Sciatic nerve (tissue), 2 donors: ENCODE measurements at regions not wholly inside any gene's neighbourhood (a gene's known extent, or its start where the extent isn't known, plus 50 kb on each side); places are given as distances from the start of the nearest gene placed in this dataset.
"Not testable (repeated sequence)": the region's sequence is repeated elsewhere in the genome, so short reads cannot be mapped to it uniquely, and the experiment has no call there.

ENCODE experiments used
- ATAC-seq: fragments of 200-7000 bp; cut with Tn5 transposase; one replicate; pipeline ENCODE4 v1.9.1; 2020; ENCODE audit warnings: mild to moderate bottlenecking, moderate library complexity
- DNase-seq: peaks from one replicate; pipeline ENCODE4 v3.0.0-alpha.2; 2020; ENCODE audit warnings: low spot score
- intact Hi-C: fragments of 100-400 bp; cut with DNase I; formaldehyde crosslinking; loops from one replicate; pipeline ENCODE4 v1.14.2; 2022
- donor health status: DM: no; HTN: no; CAD: no.
- donor health status: DM: no; HTN: no; CAD: no.

DNA sequence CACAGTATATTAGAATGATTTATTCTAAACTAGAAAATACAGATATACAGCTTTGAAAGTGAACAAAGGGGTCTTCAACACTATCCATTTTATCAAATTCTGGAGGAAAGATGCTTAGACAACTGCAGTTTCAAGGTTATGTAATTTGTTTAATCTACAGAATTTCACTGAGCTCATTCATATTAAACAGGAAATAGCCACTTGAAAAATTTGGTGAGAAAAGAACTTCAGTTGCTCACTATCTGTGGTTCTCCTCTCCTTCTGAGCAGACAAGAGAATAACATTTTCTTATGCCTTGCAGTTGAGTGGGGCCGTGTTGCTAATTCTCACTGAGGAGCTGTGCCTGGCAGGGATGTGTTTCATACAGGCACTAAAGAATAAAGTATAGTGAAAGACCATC, 1428.2 kb downstream of the CDH12 start:
- DNase-seq (no peak), ATAC-seq (no peak)

DNA sequence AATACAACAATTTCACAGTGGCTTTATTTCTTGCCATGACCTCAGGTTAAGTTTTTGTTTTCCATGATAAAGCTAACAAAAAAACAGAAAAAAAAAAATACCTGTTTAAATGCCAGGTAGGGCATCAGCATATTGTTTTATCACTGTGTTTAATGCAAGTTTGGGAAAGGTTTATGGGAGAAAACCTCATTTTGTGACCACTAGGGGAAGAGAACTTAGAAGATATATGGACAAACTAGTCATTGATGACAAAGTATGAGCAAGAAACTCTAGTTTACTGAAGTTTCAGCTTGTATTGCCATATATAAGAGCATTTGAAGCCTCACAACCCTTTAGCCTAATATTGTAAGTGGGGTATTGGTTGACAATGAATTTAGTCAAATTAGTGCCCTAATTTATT, 1431.4 kb upstream of the CDH18 start:
- intact Hi-C loops: no loop called here
- DNase-seq (no peak), ATAC-seq (no peak)

More for the DNA sequence above, 1428.2 kb downstream of the CDH12 start:
- intact Hi-C loops: no loop called here

DNA sequence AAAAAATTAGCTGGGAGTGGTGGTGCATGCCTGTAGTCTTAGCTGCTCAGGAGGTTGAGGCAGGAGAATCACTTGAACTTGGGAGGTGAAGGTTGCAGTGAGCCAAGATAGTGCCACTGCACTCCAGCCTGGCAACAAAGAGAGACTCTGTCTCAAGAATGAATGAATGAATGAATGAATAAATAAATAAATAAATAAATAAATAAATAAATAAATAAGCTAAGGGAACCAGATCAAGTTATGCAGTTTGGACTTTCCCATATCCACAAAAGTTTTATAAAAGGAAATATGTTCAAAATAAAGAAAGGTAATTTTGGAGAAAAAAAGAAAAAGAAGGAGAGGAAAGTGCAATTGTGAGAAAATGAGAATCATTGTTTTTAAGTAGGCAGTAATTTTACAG, 1414.1 kb upstream of the CDH18 start:
- DNase-seq, intact Hi-C loops, ATAC-seq: not testable (repeated sequence)

DNA sequence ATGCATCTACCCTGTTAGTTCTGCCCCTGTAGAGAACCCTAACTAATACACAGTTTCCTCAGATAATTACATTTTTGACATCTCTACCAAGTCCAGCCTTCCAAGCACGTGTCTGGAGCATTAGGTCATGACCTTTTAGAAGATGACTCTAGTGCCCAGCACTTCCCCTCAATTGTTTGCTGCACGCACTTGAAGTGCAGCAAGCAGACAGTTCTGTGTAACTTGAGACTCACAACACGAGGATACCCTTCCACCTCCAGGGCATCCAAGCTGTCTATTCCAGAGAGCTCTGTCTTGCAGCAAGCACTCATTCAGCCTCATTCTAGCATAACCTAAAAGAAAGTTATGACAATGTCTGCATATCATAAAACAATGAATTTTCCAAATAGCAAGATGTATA, 1410.5 kb upstream of the CDH18 start:
- DNase-seq (no peak), ATAC-seq (no peak)
- intact Hi-C loops: no loop called here

DNA sequence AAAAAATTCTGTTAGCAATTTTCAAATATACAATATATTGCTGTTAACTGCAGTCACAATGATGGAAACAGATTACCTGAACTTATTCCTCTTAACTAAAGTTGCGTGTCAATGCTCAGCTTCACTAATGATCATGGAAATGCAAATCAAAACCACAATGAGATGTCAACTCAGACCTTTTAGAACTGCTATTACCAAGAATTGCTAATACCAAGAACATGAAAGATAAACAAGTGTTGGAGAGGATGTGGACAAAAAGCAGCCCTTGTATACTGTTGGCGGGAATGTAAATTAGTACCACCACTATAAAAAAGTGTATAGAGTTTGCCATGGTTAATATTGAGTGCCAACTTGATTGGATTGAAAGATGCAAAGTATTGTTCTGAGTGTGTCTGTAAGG, 1409.7 kb upstream of the CDH18 start:
- intact Hi-C loops: no loop called here
- ATAC-seq: no peak
- DNase-seq: no peak

DNA sequence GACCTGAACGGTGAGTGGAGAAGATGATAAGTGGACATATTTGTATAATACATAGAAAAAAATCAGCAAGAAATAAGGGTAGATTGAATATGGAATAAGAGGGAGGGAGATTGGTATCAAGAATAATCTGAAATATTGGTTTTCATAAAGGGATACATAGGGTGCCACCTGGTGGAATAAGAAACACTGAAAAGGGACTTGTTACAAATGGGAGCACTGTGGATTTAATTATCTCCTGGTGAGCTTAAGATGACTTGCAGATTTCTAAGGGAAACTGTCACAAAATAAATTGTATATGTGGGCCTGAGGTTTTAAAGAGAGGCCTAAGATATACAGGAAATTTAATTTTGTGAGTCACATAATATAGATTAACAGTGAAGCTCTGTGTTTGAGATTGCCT, 1403.5 kb upstream of the CDH18 start:
- ATAC-seq: no peak
- DNase-seq: no peak
- intact Hi-C loops: no loop called here

DNA sequence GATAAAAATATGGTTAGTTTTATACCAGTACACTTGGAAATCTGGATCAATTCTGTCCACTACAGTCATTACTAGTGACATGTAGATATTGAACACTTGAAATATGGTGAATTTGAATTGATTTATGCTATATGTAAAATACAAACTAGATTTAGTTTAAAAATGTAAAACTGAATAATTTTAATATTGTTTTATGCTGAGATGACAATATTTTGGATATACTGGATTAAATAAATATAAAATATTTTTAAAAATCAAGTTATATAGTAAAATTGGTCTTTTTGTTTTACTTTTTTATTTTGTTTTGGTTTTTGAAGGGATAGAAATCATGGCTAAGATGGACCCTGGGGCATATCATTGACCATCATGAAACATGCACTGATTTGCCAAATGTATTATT, 1372.8 kb upstream of the CDH18 start:
- ATAC-seq, intact Hi-C loops, DNase-seq: not testable (repeated sequence)

DNA sequence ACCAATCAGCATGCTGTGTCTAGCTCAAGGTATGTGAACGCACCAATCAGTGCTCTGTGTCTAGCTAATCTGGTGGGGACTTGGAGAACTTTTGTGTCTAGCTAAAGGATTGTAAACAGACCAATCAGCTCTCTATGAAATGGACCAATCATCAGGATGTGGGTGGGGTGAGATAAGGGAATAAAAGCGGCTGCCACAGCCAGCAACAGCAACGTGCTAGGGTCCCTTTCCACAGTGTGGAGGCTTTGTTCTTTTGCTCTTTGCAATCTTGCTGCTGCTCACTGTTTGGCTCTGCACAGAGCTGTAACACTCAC, 1353.9 kb upstream of the CDH18 start:
- DNase-seq, intact Hi-C loops, ATAC-seq: not testable (repeated sequence)

DNA sequence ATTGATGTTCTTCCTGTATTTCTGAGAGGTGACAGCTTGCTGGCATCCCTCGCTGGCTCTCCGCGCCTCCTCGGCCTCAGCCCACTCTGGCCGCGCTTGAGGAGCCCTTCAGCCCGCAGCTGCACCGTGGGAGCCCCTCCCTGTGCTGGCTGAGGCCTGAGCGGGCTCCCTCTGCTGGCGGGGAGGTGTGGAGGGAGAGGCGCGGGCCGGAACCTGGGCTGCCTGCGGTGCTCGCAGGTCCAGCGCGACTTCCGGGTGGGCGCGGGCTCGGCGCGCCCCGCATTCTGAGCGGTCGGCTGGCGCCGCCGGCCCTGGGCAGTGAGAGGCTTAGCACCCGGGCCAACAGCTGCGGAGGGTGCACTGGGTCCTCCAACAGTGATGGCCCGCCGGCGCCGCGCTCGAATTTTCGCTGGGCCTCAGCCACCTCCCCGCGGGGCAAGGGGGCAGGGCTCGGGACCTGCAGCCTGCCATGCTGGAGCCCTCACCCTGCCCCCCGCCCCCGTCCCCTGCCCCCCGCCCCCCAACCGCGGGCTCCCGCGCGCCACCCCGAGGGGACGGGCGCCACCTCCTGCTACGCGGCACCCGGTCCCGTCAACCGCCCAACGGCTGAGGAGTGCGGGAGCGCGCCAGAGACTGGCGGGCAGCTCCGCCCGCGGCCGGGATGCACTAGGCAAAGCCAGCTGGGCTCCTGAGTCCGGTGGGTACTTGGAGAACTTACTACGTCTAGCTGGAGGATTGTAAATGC, 1353.4 kb upstream of the CDH18 start:
- intact Hi-C loops, DNase-seq, ATAC-seq: not testable (repeated sequence)

DNA sequence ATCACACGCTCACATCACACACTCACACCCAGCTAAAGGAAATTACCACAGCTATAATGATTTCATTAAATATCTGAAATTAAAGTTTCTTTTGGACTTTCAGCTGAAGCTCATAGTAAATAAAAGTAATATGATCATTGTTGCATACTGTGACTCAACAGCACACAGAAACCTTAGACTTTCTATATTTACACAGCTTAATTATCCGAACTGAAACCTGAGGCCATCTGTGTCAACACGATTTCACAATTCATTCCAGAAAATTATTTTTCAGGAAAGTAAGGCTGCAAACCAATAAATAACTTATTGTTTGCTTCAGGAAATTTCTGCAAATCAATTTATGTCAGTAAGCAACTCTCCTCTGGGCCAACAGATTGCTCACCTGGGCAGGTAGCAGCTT, 1352.2 kb upstream of the CDH18 start:
- DNase-seq, ATAC-seq, intact Hi-C loops: not testable (repeated sequence)

DNA sequence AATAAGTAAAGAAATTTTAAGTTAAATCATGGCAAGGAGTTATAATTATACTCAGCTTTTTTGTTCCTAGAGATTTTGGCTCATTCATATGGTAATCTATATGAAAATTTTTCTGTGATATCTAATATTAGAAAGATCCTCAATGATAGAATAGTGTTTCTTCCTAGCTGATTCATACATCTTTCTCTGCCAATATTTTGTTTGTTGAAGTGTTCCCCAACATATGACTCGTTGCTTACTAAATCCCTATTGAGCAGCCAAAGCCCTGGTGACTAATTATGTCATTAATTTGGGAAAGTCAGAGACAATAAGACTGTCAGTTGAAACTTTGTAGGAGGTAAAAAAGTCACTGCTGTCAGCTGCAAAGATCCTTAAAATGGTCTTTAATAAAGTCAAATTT, 1348.5 kb upstream of the CDH18 start:
- intact Hi-C loops, DNase-seq, ATAC-seq: not testable (repeated sequence)

DNA sequence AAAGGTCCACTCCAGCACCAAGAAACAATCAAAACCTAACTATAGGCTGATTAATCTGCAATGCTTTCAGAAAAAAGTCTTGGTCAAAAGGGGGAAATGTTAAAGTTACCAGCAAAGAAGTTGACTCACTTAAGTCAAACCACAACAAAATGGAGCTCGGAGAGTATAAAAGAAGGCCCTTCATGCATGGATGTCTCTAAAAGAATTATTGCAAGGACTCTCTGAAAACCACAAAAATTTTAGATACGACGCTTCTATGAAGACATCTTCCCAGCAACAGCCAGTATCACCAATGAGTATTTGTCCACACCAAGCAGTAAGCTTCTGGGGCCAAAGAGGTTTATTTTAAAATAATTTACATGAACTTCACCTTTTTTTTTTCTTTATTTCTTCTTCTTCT, 1327.4 kb upstream of the CDH18 start:
- intact Hi-C loops, DNase-seq, ATAC-seq: not testable (repeated sequence)

DNA sequence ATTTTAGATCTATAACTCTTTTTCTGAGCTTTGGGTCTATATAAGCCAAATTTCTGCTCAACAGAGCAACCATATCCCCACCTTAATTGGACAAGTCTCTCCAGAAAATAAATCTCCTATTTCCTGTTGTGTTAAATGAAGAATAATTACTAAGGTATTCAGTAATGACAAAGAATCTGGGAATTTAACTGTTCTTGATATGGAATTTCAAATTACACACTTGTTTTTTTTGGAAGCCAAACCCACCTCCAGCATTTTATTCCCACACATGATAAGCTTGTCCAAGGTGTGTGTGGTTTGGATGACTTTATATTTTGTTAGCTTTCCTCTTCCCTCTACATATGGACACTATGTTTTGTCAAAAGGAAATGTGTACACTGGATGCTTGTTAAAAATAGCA, 1313.2 kb upstream of the CDH18 start:
- intact Hi-C loops, DNase-seq, ATAC-seq: not testable (repeated sequence)

DNA sequence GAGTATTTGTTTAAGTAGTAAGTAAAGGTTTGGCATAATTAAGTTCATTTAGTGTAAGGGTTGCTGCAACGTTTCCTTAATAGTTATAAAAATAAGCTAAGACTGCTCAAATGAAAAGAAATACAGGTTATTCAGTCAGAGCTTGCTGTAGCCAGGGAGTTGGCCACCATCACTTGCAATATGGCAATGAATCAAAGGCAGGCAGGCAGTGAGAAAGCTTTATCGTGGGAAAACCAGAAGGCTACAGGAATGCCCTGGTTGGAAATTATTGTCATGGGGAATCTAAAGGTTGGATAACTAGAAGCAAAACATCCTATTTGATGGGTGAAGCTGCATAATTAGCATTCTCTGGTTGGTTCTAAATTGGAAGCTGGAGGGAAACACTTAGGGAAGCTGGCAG, 1286.4 kb upstream of the CDH18 start:
- ATAC-seq, intact Hi-C loops, DNase-seq: not testable (repeated sequence)

DNA sequence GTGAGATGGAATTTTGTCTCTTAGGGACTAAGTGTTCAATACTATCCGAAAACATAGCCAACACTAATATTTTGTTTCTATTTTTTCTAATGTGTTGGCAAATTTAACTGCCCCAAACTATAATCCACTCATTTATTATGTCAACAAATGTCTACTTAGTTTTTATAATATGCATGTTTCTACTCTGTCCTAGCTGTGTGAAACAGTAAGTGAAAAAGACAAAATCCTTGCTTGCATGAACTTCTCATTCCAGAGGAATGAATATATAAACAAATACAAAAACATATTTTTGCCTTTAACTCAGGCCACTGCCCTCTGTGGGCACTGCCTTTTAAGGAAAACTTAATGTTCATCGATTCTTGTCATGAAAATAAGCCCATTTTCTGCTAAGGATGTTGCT, 1275.4 kb upstream of the CDH18 start:
- intact Hi-C loops: no loop called here

DNA sequence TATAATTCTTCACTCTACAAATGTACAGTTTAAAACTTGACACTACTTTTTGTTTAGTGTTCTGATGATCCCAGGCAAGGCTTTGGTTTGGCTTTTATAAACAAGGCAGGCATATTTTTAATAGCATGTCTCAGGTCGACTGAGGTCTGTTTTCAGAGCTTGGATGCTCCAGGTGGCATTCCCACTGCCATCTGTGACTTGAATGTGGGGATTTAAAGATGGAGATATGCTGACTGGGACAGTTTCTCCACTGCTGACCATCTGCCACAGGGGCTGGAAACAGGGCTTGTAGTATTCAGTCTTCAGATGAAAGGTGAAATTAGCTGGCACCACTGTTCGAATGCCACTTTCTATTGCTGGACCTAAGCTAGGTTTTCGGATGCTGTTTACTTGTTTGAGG, 1266.2 kb upstream of the CDH18 start:
- ATAC-seq: no peak
- DNase-seq: no peak
- intact Hi-C loops: no loop called here

More for the DNA sequence above, 1275.4 kb upstream of the CDH18 start:
- ATAC-seq (no peak), DNase-seq (no peak)

DNA sequence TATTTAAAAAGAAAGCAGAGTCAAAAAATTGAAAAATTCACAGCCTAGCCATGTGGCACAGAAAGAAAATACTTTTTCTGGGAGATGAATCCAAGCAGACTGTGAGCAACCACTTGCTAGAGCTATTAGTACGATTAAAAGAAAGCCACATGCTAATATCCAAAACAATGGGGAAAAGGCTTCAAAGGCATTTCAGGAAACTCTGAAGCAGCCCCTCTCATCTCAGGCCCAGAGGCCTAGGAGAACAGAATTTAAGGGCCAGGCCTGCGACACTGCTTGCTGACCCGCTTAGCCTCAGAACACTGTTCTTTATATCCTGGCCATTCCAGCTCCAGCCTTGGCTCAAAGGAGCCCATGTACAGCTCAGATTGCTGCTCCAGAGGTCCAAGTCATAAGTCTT, 1257.0 kb upstream of the CDH18 start:
- DNase-seq (no peak), ATAC-seq (no peak)

DNA sequence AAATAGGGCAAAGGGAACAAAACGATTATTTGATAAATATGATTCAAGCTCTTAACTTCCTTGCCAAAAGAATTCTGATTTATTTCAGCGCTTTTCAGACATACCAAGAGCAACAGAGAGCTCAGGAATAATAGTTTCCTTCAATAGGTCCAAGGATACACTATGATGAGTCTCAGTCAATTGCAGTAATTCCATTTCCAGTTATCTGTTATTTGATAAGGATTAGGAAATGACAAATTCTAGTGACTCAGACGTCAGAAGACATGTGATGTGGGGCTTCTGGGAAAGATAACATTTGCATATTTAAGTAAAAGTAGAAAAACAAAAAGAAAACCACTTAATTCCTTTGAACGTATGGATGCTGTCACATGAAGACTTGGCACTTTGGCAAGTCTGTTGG, 1250.8 kb upstream of the CDH18 start:
- intact Hi-C loops: no loop called here
- ATAC-seq: no peak
- no peak for DNase-seq

More for the DNA sequence above, 1257.0 kb upstream of the CDH18 start:
- intact Hi-C loops: no loop called here

DNA sequence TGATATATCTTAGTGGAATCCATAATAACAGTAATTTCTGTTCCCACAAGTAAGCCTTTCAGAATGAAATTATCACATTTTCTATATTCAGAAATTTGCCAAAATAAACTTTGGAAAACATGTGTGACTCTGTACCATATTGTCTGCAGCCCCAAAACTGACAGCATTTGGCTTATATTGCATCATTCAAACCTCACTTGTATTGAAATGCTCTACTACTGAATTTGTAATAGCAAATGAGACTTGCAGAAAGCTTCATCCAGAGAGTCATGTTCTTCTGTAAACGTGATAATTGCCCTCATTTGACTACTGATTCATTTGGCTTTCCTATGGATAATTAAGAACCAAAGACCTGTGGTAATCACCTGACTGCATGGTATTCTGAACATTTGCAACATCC, 1249.5 kb upstream of the CDH18 start:
- intact Hi-C loops: no loop called here
- ATAC-seq: no peak

DNA sequence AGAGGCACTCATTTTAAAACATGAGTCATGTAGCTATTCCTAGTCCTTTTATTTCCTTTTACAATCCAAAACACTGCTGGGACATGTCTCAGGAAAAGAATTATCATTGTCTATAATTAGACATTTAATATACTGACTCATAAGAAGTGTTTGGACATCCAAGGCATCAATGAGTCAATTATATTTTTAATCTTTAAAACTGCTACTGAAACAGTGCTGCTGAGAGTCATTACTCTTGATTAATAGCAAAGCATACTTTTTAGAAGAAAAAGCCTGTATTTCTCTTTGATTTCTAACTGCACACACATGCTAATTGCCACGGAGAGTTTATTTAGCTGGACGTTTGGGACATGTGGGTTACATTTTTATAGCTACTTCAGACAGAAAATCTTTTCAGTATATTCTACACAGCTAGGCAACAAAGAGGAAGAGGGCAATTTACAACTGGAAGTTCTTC, 1249.0 kb upstream of the CDH18 start:
- DNase-seq (no peak), ATAC-seq (no peak)
- intact Hi-C loops: no loop called here

More for the DNA sequence above, 1249.5 kb upstream of the CDH18 start:
- DNase-seq: no peak

DNA sequence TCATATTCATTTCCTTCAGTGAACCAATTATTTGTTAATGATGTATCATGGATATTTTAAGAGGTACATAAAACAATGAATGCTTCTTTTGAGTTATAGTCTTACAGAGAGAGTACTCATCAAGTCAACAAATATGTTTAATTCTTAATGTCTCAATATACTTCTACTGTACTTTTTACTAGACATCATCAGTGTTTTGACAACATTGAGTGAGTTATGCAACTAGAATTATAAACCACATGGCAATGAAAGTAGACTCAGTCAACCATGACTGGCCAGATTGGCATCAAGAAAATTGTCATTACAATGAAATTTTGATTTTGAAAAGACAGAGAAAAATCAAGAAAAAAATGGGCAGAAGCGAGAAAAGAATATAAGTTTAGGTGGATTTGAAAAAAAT, 1248.1 kb upstream of the CDH18 start:
- no peak for ATAC-seq
- no peak for DNase-seq
- intact Hi-C loops: no loop called here
